ENCODE measurements at regions not wholly inside any gene's neighbourhood (a gene's known extent, or its start where the extent isn't known, plus 50 kb on each side); places are given as distances from the start of the nearest gene placed in this dataset.
A peak's percentile ranks its signal among the peaks of the same experiment; 100 is the strongest.

GRCh38 chr22:47458348-47458747 lies 695.9 kb downstream of the TBC1D22A start:
- no peak for DNase-seq

GRCh38 chr22:47457509-47458300 lies 695.3 kb downstream of the TBC1D22A start:
- no peak for DNase-seq

GRCh38 chr22:47457021-47457420 lies 694.6 kb downstream of the TBC1D22A start:
- no peak for DNase-seq

- no peak for DNase-seq
Measured at GRCh38 chr22:47456031-47456430, 693.6 kb downstream of the TBC1D22A start.

GRCh38 chr22:47453049-47453448 lies 690.6 kb downstream of the TBC1D22A start:
- DNase-seq = no peak

GRCh38 chr22:47452184-47452583 lies 689.7 kb downstream of the TBC1D22A start:
- no peak for DNase-seq

- DNase-seq = no peak
Measured at GRCh38 chr22:47450876-47451475, 688.5 kb downstream of the TBC1D22A start.

- peak; percentile 9 for DNase-seq
Measured at GRCh38 chr22:47449508-47450270, 687.2 kb downstream of the TBC1D22A start.

- DNase-seq = peak; percentile 32
Measured at GRCh38 chr22:47448231-47449223, 686.1 kb downstream of the TBC1D22A start.

GRCh38 chr22:47446821-47447810 lies 684.7 kb downstream of the TBC1D22A start:
- peak; percentile 19 for DNase-seq

GRCh38 chr22:47446331-47446730 lies 683.9 kb downstream of the TBC1D22A start:
- peak; percentile 7 for DNase-seq

GRCh38 chr22:47445716-47446290 lies 683.4 kb downstream of the TBC1D22A start:
- peak; percentile 38 for DNase-seq

GRCh38 chr22:47445212-47445611 lies 682.8 kb downstream of the TBC1D22A start:
- peak; percentile 32 for DNase-seq

- DNase-seq = peak; percentile 41
Measured at GRCh38 chr22:47444746-47445065, 682.3 kb downstream of the TBC1D22A start.

- peak; percentile 33 for DNase-seq
Measured at GRCh38 chr22:47443836-47444745, 681.6 kb downstream of the TBC1D22A start.

- peak; percentile 30 for DNase-seq
Measured at GRCh38 chr22:47442821-47443220, 680.4 kb downstream of the TBC1D22A start.

GRCh38 chr22:47439643-47440265 lies 677.3 kb downstream of the TBC1D22A start:
- DNase-seq = peak; percentile 33

GRCh38 chr22:47437636-47438035 lies 675.2 kb downstream of the TBC1D22A start:
- DNase-seq = no peak

GRCh38 chr22:47437110-47437509 lies 674.7 kb downstream of the TBC1D22A start:
- DNase-seq = no peak
